Mesenteric fat pad (tissue), 1 donor: ENCODE measurements at regions not wholly inside any gene's neighbourhood (a gene's known extent, or its start where the extent isn't known, plus 50 kb on each side); places are given as distances from the start of the nearest gene placed in this dataset.
"Not testable (repeated sequence)": the region's sequence is repeated elsewhere in the genome, so short reads cannot be mapped to it uniquely, and the experiment has no call there.

ENCODE experiments used
- DNase-seq: peaks from one replicate; pipeline ENCODE4 v3.0.0-alpha.2; 2020; ENCODE audit warnings: low spot score
- donor health status: DM: yes; HTN: yes; CAD: no.

- DNase-seq: no peak
Measured at GRCh38 chr13:58978331-58978730, 1185.4 kb downstream of the DIAPH3 start.

- no peak for DNase-seq
Measured at GRCh38 chr13:58979851-58980250, 1183.9 kb downstream of the DIAPH3 start.

GRCh38 chr13:58985845-58986244, 1177.9 kb downstream of the DIAPH3 start:
- no peak for DNase-seq

- no peak for DNase-seq
Measured at GRCh38 chr13:58989556-58989955, 1174.2 kb downstream of the DIAPH3 start.

GRCh38 chr13:58991826-58992477, 1171.8 kb downstream of the DIAPH3 start:
- no peak for DNase-seq

- DNase-seq: no peak
Measured at GRCh38 chr13:58992478-58993042, 1171.2 kb downstream of the DIAPH3 start.

GRCh38 chr13:58994077-58994476, 1169.7 kb downstream of the DIAPH3 start:
- no peak for DNase-seq

GRCh38 chr13:58994777-58995176, 1169.0 kb downstream of the DIAPH3 start:
- DNase-seq: no peak

GRCh38 chr13:58998716-58999115, 1165.0 kb downstream of the DIAPH3 start:
- DNase-seq: no peak

- DNase-seq: no peak
Measured at GRCh38 chr13:58999851-59000250, 1163.9 kb downstream of the DIAPH3 start.

- no peak for DNase-seq
Measured at GRCh38 chr13:59000770-59001169, 1163.0 kb downstream of the DIAPH3 start.

GRCh38 chr13:59012731-59013130, 1151.0 kb downstream of the DIAPH3 start:
- DNase-seq: no peak

GRCh38 chr13:59016250-59016649, 1147.5 kb downstream of the DIAPH3 start:
- no peak for DNase-seq

GRCh38 chr13:59024434-59024833, 1139.3 kb downstream of the DIAPH3 start:
- no peak for DNase-seq

GRCh38 chr13:59034198-59034597, 1129.5 kb downstream of the DIAPH3 start:
- DNase-seq: no peak

GRCh38 chr13:59038824-59039223, 1124.9 kb downstream of the DIAPH3 start:
- DNase-seq: no peak

- no peak for DNase-seq
Measured at GRCh38 chr13:59043016-59043415, 1120.7 kb downstream of the DIAPH3 start.

GRCh38 chr13:59047546-59047945, 1116.2 kb downstream of the DIAPH3 start:
- no peak for DNase-seq

- DNase-seq: no peak
Measured at GRCh38 chr13:59061621-59062020, 1102.1 kb downstream of the DIAPH3 start.

GRCh38 chr13:59064042-59064441, 1099.7 kb downstream of the DIAPH3 start:
- DNase-seq: no peak

GRCh38 chr13:59076386-59076785, 1087.3 kb downstream of the DIAPH3 start:
- DNase-seq: not testable (repeated sequence)

- DNase-seq: no peak
Measured at GRCh38 chr13:59086147-59086546, 1077.6 kb downstream of the DIAPH3 start.

- no peak for DNase-seq
Measured at GRCh38 chr13:59088716-59089115, 1075.0 kb downstream of the DIAPH3 start.
